K562 (cell line): ENCODE measurements at regions not wholly inside any gene's neighbourhood (a gene's known extent, or its start where the extent isn't known, plus 50 kb on each side); places are given as distances from the start of the nearest gene placed in this dataset.

ENCODE experiments used
- ATAC-seq: fragments of 200-7000 bp; cut with Tn5 transposase; 3 replicates; pipeline ENCODE4 v1.9.1; 2020; ENCODE audit warnings: moderate library complexity
- BruUV-seq: library from RNA; stranded (reverse); fragments of 400-500 nt; replicated peaks from 2 replicates; lab custom pipeline; 2021; lab: Mats Ljungman, UMichigan
- CTCF ChIA-PET: fragments of 300-600 bp; formaldehyde crosslinking; extraction: SDS; loops from one replicate; lab custom pipeline; 2021; ENCODE audit warnings: low intra/inter-chr PET ratio; lab: Yijun Ruan, JAX
- POLR2A ChIA-PET: fragments of 300-600, 350-650 bp; sonication (Branson Sonifier 250); formaldehyde crosslinking; extraction: SDS; loops from one replicate; lab custom pipeline; 2021; ENCODE audit warnings: antibody characterized with exemption, inconsistent platforms; lab: Yijun Ruan, JAX
- DNase-seq, 4 experiments: peaks; one replicate each; pipeline versions ENCODE4 v3.0.0 to v3.0.0-alpha.2; 2011 to 2018; ENCODE audit warnings: low spot score in 3 of 4, mixed read lengths in 3 of 4; ENCODE audit errors: extremely low read depth in 1 of 4
- FAIRE-seq: peaks from 2 replicates; lab custom pipeline; 2011; peaks lifted over from hg19 to GRCh38; lab: Jason Lieb, UNC
- H2AFZ ChIP-seq: 2 replicates; pipeline ENCODE4 v1.6.0; 2011; ENCODE audit warnings: low read depth, low read length, control low read depth, inconsistent platforms
- H3K27ac ChIP-seq: fragments of 200-600 bp; 3 replicates; pipeline ENCODE4 v1.8.0; 2011; ENCODE audit warnings: low read depth, mild to moderate bottlenecking, control low read depth, inconsistent platforms, low read length, moderate library complexity, mixed read lengths; ENCODE audit errors: extremely low read depth
- H3K27me3 ChIP-seq, 2 experiments: fragments of 300-600 bp in 1 of 2; 2 replicates in 1 of 2; 3 replicates in 1 of 2; pipeline versions ENCODE4 v1.6.0 to v1.8.0; 2011; ENCODE audit warnings: inconsistent platforms in 2 of 2, low read length in 2 of 2, mild to moderate bottlenecking in 1 of 2, mixed read lengths in 1 of 2, moderate library complexity in 1 of 2; ENCODE audit not compliant: control insufficient read depth in 2 of 2, insufficient read depth in 2 of 2
- H3K36me3 ChIP-seq: fragments of 300-600 bp; 3 replicates; pipeline ENCODE4 v1.8.0; 2011; ENCODE audit warnings: mild to moderate bottlenecking, low read length, inconsistent platforms; ENCODE audit not compliant: control insufficient read depth, insufficient read depth
- H3K4me1 ChIP-seq, 2 experiments: fragments of 200-600 bp in 1 of 2; replicated peaks in 1 of 2; 2 replicates in 1 of 2; 3 replicates in 1 of 2; pipeline versions ENCODE4 v1.5.1 to v1.8.0; 2011; ENCODE audit warnings: inconsistent platforms in 2 of 2, low read length in 2 of 2, mild to moderate bottlenecking in 1 of 2, mixed read lengths in 1 of 2, moderate library complexity in 1 of 2; ENCODE audit not compliant: control insufficient read depth in 2 of 2, insufficient read depth in 2 of 2
- H3K4me2 ChIP-seq: 2 replicates; pipeline ENCODE4 v1.6.1; 2011; ENCODE audit warnings: low read length, control low read depth, inconsistent platforms, mixed read lengths; ENCODE audit not compliant: insufficient read depth
- H3K4me3 ChIP-seq: fragments of 200-600 bp; sonication (generic), shearing (Covaris generic); 2 replicates; pipeline ENCODE4 v1.5.1; 2016; ENCODE audit warnings: control low read depth, inconsistent platforms
- H3K79me2 ChIP-seq: fragments of 200-600 bp; 3 replicates; pipeline ENCODE4 v1.8.0; 2011; ENCODE audit warnings: low read length, inconsistent platforms; ENCODE audit not compliant: control insufficient read depth, insufficient read depth
- H3K9ac ChIP-seq, 2 experiments: 2 replicates each; pipeline versions ENCODE4 v1.6.0 to v1.6.1; 2011; ENCODE audit warnings: low read depth in 2 of 2, low read length in 2 of 2, control low read depth in 1 of 2, inconsistent platforms in 1 of 2, mild to moderate bottlenecking in 1 of 2, mixed read lengths in 1 of 2; ENCODE audit not compliant: insufficient read depth in 1 of 2
- H3K9me1 ChIP-seq: one replicate; pipeline ENCODE4 v1.6.0; 2011; ENCODE audit warnings: inconsistent platforms, mild to moderate bottlenecking, low read length, moderate library complexity; ENCODE audit not compliant: control insufficient read depth, insufficient read depth
- H3K9me3 ChIP-seq: replicated peaks from 2 replicates; pipeline ENCODE4 v1.5.1; 2011; ENCODE audit warnings: low read depth, low read length, inconsistent platforms; ENCODE audit not compliant: control insufficient read depth, insufficient read depth
- H4K20me1 ChIP-seq: replicated peaks from 2 replicates; pipeline ENCODE4 v1.6.1; 2011; ENCODE audit warnings: low read length, inconsistent platforms, mixed read lengths; ENCODE audit not compliant: control insufficient read depth, insufficient read depth
- ELF2 ChIP-seq: fragments of 250-450 bp; sonication (Bioruptor Pico); IDR thresholded peaks from 2 replicates; pipeline ENCODE4 v1.5.0; 2021; ENCODE audit warnings: mild to moderate bottlenecking
- ESRRA ChIP-seq: fragments of 450-650 bp; IDR thresholded peaks from 2 replicates; pipeline ENCODE4 v1.6.1; 2014; ENCODE audit warnings: low read depth, mild to moderate bottlenecking, moderate library complexity, borderline replicate concordance
- KLF16 ChIP-seq: IDR thresholded peaks from 2 replicates; pipeline ENCODE4 v1.6.1; 2016; ENCODE audit warnings: antibody characterized with exemption
- MBD2 ChIP-seq: sonication (generic); IDR thresholded peaks from 2 replicates; pipeline ENCODE4 v1.6.1; 2016; ENCODE audit warnings: low read depth, borderline replicate concordance
- NFXL1 ChIP-seq: fragments of 450-650 bp; formaldehyde crosslinking; IDR thresholded peaks from 2 replicates; pipeline ENCODE4 v1.4.0; 2021; ENCODE audit warnings: mild to moderate bottlenecking
- RFX1 ChIP-seq: fragments of 450-650 bp; IDR thresholded peaks from 2 replicates; pipeline ENCODE4 v1.6.1; 2016; ENCODE audit warnings: mild to moderate bottlenecking, moderate library complexity
- RFX7 ChIP-seq: fragments of 250-450 bp; sonication (Bioruptor Pico); IDR thresholded peaks from 2 replicates; pipeline ENCODE4 v1.5.1; 2021; ENCODE audit warnings: mild to moderate bottlenecking
- TRIM24 ChIP-seq, 2 experiments: fragments of 450-650 bp; IDR thresholded peaks; 2 replicates each; pipeline ENCODE4 v1.6.1; 2016
- ZMIZ1 ChIP-seq, 2 experiments: fragments of 150-350 bp in 1 of 2; IDR thresholded peaks; 2 replicates each; pipeline ENCODE4 v1.6.1; 2012 to 2016; ENCODE audit warnings: low read depth in 2 of 2, low read length in 2 of 2, mild to moderate bottlenecking in 1 of 2, moderate library complexity in 1 of 2
- ZNF644 ChIP-seq: fragments of 200-800 bp; sonication (Bioruptor generic); IDR thresholded peaks from 2 replicates; pipeline ENCODE4 v1.6.1; 2016; ENCODE audit warnings: low read depth, missing genetic modification characterization, missing compliant biosample characterization
- WGBS: fragments of 100-300 bp; shearing (Covaris generic); methylation state at CpG from one replicate; pipeline ENCODE4 v1.1.6; 2016; ENCODE audit warnings: low coverage, mixed read lengths; ENCODE audit not compliant: insufficient coverage; ENCODE audit errors: missing lambda C conversion rate; 5-methylcytosine and 5-hydroxymethylcytosine counted together
- in situ Hi-C: fragments of 300-500 bp; cut with MboI; formaldehyde crosslinking; loops from 4 replicates; pipeline ENCODE4 v1.15.0; 2018; ENCODE audit warnings: inconsistent platforms, mixed read lengths
- intact Hi-C: fragments of 100-400 bp; cut with micrococcal nuclease; formaldehyde crosslinking; loops from 2 replicates; pipeline ENCODE4 v1.14.2; 2022

- Histone ChIP-seq H3K36me3 (no peaks in the 10 kb centered on the region), H3K4me2 (no peak overlapping the region), H3K9me1 (no peaks in the 10 kb centered on the region), H3K79me2 (no peaks in the 10 kb centered on the region), H3K4me3 (no peak overlapping the region), H3K27ac (no peak overlapping the region), H2AFZ (no peak overlapping the region), H3K9ac (no peak overlapping the region), H3K9me3 (no peaks in the 10 kb centered on the region), H4K20me1 (peaks cover 16% of the 10 kb centered on the region; the same call in 1 of the 2 replicates), H3K4me1 (peaks cover 0 to 4% of the 10 kb centered on the region in 2 experiments; a peak in 1 of 5 replicates), H3K27me3 (peaks cover 34 to 68% of the 10 kb centered on the region in 2 experiments)
- POLR2A ChIA-PET: no interaction called here
- no peak for FAIRE-seq
- BruUV-seq: no TSS peak
- TF ChIP-seq ZMIZ1 (IDR thresholded peaks at IDR 0.05; ENCODE audit: low read depth in 2 of 2, low read length in 2 of 2): no peak
- no peak for TF ChIP-seq ESRRA
- TF ChIP-seq ZNF644: no peak
- no peak for TF ChIP-seq ELF2 (CRISPR knock-in tag)
- no peak for TF ChIP-seq KLF16
- no peak for TF ChIP-seq RFX7 (CRISPR knock-in tag)
- TF ChIP-seq TRIM24 (IDR thresholded peaks at IDR 0.05): no peak
- no peak for TF ChIP-seq RFX1
- TF ChIP-seq NFXL1: no peak
- no peak for TF ChIP-seq MBD2
- no peak for ATAC-seq
- WGBS: 0% methylated on average over 13 of the region's 13 CpGs
- in situ Hi-C loops (no loop called here), intact Hi-C loops (loop anchor here (1.0 to 10.0 kb wide), 2 partner anchors 513 to 689 kb away; no protein-coding TSS in a partner anchor)
- CTCF ChIA-PET: no interaction called here
- no peak for DNase-seq
Observed at GRCh38 chr6:168883410-168884049, 370.1 kb downstream of the THBS2 start.
